SJCRH30 (cell line): ENCODE measurements at regions not wholly inside any gene's neighbourhood (a gene's known extent, or its start where the extent isn't known, plus 50 kb on each side); places are given as distances from the start of the nearest gene placed in this dataset.
"Not testable (repeated sequence)": the region's sequence is repeated elsewhere in the genome, so short reads cannot be mapped to it uniquely, and the experiment has no call there.

Experiments
- DNase-seq, 2 experiments: peaks; one replicate each; pipeline ENCODE4 v3.0.0-alpha.2; 2015 to 2020
- H3K27ac ChIP-seq: fragments of 250-450 bp; sonication (Bioruptor Pico); 2 replicates; pipeline ENCODE4 v1.5.1; 2020; ENCODE audit warnings: mild to moderate bottlenecking, moderate library complexity
- H3K27me3 ChIP-seq: fragments of 250-450 bp; sonication (Bioruptor Pico); 2 replicates; pipeline ENCODE4 v1.5.1; 2020; ENCODE audit warnings: mild to moderate bottlenecking, moderate library complexity
- H3K36me3 ChIP-seq: fragments of 250-450 bp; sonication (Bioruptor Pico); 2 replicates; pipeline ENCODE4 v1.5.1; 2020; ENCODE audit warnings: mild to moderate bottlenecking, moderate library complexity
- H3K4me1 ChIP-seq: fragments of 250-450 bp; sonication (Bioruptor Pico); 2 replicates; pipeline ENCODE4 v1.5.1; 2020; ENCODE audit warnings: mild to moderate bottlenecking, moderate library complexity
- H3K4me3 ChIP-seq: fragments of 250-450 bp; sonication (Bioruptor Pico); 2 replicates; pipeline ENCODE4 v1.5.1; 2020; ENCODE audit warnings: mild to moderate bottlenecking, moderate library complexity
- H3K9me3 ChIP-seq: fragments of 250-450 bp; sonication (Bioruptor Pico); replicated peaks from 2 replicates; pipeline ENCODE4 v1.5.1; 2020; ENCODE audit warnings: mild to moderate bottlenecking, moderate library complexity

- H3K27me3 ChIP-seq = no peaks in the 10 kb centered on the region
- H3K9me3 ChIP-seq = 0 out of 2 replicates have a peak, but pooled peaks cover 3% of the 10 kb centered on the region
- DNase-seq = no peak
- H3K27ac ChIP-seq = no peak overlapping the region
- no peaks in the 10 kb centered on the region for H3K36me3 ChIP-seq
- H3K4me1 ChIP-seq = peaks cover 7% of the 10 kb centered on the region; the same call in 1 of the 2 replicates
- H3K4me3 ChIP-seq = no peak overlapping the region
Measured at GRCh38 chr7:23887660-23888059, 177.6 kb downstream of the STK31 start.

GRCh38 chr7:23888958-23889357, 178.9 kb downstream of the STK31 start:
- no peak for DNase-seq
- Histone ChIP-seq H3K4me1 (peaks cover 7% of the 10 kb centered on the region; the same call in 1 of the 2 replicates), H3K9me3 (0 out of 2 replicates have a peak, but pooled peaks cover 3% of the 10 kb centered on the region), H3K4me3 (no peak overlapping the region), H3K36me3 (no peaks in the 10 kb centered on the region), H3K27me3 (no peaks in the 10 kb centered on the region), H3K27ac (no peak overlapping the region)

GRCh38 chr7:23889566-23889965, 179.5 kb downstream of the STK31 start:
- peaks cover 7% of the 10 kb centered on the region; the same call in 1 of the 2 replicates for H3K4me1 ChIP-seq
- no peak for DNase-seq
- H3K9me3 ChIP-seq = 0 out of 2 replicates have a peak, but pooled peaks cover 3% of the 10 kb centered on the region
- no peaks in the 10 kb centered on the region for H3K27me3 ChIP-seq
- H3K36me3 ChIP-seq = no peaks in the 10 kb centered on the region
- no peak overlapping the region for H3K4me3 ChIP-seq
- H3K27ac ChIP-seq = no peak overlapping the region

- Histone ChIP-seq H3K4me3 (no peak overlapping the region), H3K4me1 (peaks cover 7% of the 10 kb centered on the region; the same call in 1 of the 2 replicates), H3K27ac (no peak overlapping the region), H3K36me3 (no peaks in the 10 kb centered on the region), H3K9me3 (0 out of 2 replicates have a peak, but pooled peaks cover 3% of the 10 kb centered on the region), H3K27me3 (no peaks in the 10 kb centered on the region)
- DNase-seq = no peak
Measured at GRCh38 chr7:23892019-23892418, 182.0 kb downstream of the STK31 start.

GRCh38 chr7:23893176-23893941, 183.3 kb downstream of the STK31 start:
- Histone ChIP-seq H3K27me3 (no peaks in the 10 kb centered on the region), H3K36me3 (no peaks in the 10 kb centered on the region), H3K4me1 (no peaks in the 10 kb centered on the region), H3K9me3 (0 out of 2 replicates have a peak, but pooled peaks cover 3% of the 10 kb centered on the region), H3K27ac (no peak overlapping the region), H3K4me3 (no peak overlapping the region)
- DNase-seq = no peak

GRCh38 chr7:23893942-23894891, 184.2 kb downstream of the STK31 start:
- Histone ChIP-seq H3K4me1 (no peaks in the 10 kb centered on the region), H3K27me3 (no peaks in the 10 kb centered on the region), H3K36me3 (no peaks in the 10 kb centered on the region), H3K9me3 (0 out of 2 replicates have a peak, but pooled peaks cover 3% of the 10 kb centered on the region), H3K4me3 (no peak overlapping the region), H3K27ac (no peak overlapping the region)
- DNase-seq = peak in 1 of 2 experiments; percentile 12

- H3K27me3 ChIP-seq = no peaks in the 10 kb centered on the region
- no peaks in the 10 kb centered on the region for H3K36me3 ChIP-seq
- H3K27ac ChIP-seq = no peak overlapping the region
- no peak overlapping the region for H3K4me3 ChIP-seq
- 0 out of 2 replicates have a peak, but pooled peaks cover 2% of the 10 kb centered on the region for H3K9me3 ChIP-seq
- no peak for DNase-seq
- no peaks in the 10 kb centered on the region for H3K4me1 ChIP-seq
Measured at GRCh38 chr7:23894892-23895569, 185.0 kb downstream of the STK31 start.

- no peak for DNase-seq
Measured at GRCh38 chr7:23895666-23896096, 185.7 kb downstream of the STK31 start.

GRCh38 chr7:23898619-23899018, 188.6 kb downstream of the STK31 start:
- H3K27ac ChIP-seq = no peak overlapping the region

More at GRCh38 chr7:23895666-23896096, 185.7 kb downstream of the STK31 start:
- Histone ChIP-seq H3K4me1 (no peaks in the 10 kb centered on the region), H3K36me3 (no peaks in the 10 kb centered on the region), H3K27me3 (no peaks in the 10 kb centered on the region), H3K4me3 (no peak overlapping the region), H3K9me3 (no peaks in the 10 kb centered on the region), H3K27ac (no peak overlapping the region)

GRCh38 chr7:23904901-23905300, 194.9 kb downstream of the STK31 start:
- H3K27ac ChIP-seq, H3K9me3 ChIP-seq, H3K4me1 ChIP-seq, H3K36me3 ChIP-seq, H3K4me3 ChIP-seq, DNase-seq, H3K27me3 ChIP-seq: not testable (repeated sequence)

More at GRCh38 chr7:23898619-23899018, 188.6 kb downstream of the STK31 start:
- H3K9me3 ChIP-seq = no peaks in the 10 kb centered on the region
- no peaks in the 10 kb centered on the region for H3K36me3 ChIP-seq
- no peaks in the 10 kb centered on the region for H3K27me3 ChIP-seq
- DNase-seq = no peak
- H3K4me3 ChIP-seq = no peak overlapping the region
- no peaks in the 10 kb centered on the region for H3K4me1 ChIP-seq

GRCh38 chr7:23907012-23907411, 197.0 kb downstream of the STK31 start:
- Histone ChIP-seq H3K9me3 (no peaks in the 10 kb centered on the region), H3K27me3 (no peaks in the 10 kb centered on the region), H3K36me3 (no peaks in the 10 kb centered on the region), H3K27ac (no peak overlapping the region), H3K4me3 (no peak overlapping the region), H3K4me1 (no peaks in the 10 kb centered on the region)
- no peak for DNase-seq

GRCh38 chr7:23909426-23909825, 199.4 kb downstream of the STK31 start:
- no peak for DNase-seq
- no peaks in the 10 kb centered on the region for H3K36me3 ChIP-seq
- H3K27me3 ChIP-seq = no peaks in the 10 kb centered on the region
- H3K9me3 ChIP-seq = no peaks in the 10 kb centered on the region
- no peak overlapping the region for H3K4me3 ChIP-seq
- no peak overlapping the region for H3K27ac ChIP-seq
- no peaks in the 10 kb centered on the region for H3K4me1 ChIP-seq

GRCh38 chr7:23912065-23912464, 202.0 kb downstream of the STK31 start:
- Histone ChIP-seq H3K4me3 (no peak overlapping the region), H3K9me3 (no peaks in the 10 kb centered on the region), H3K36me3 (no peaks in the 10 kb centered on the region), H3K4me1 (no peaks in the 10 kb centered on the region), H3K27ac (no peak overlapping the region), H3K27me3 (no peaks in the 10 kb centered on the region)
- no peak for DNase-seq

- Histone ChIP-seq H3K4me3 (no peak overlapping the region), H3K36me3 (no peaks in the 10 kb centered on the region), H3K27ac (no peak overlapping the region), H3K4me1 (no peaks in the 10 kb centered on the region), H3K27me3 (no peaks in the 10 kb centered on the region), H3K9me3 (no peaks in the 10 kb centered on the region)
- no peak for DNase-seq
Measured at GRCh38 chr7:23913016-23913415, 203.0 kb downstream of the STK31 start.
